GM19351 (cell line): ENCODE measurements at regions not wholly inside any gene's neighbourhood (a gene's known extent, or its start where the extent isn't known, plus 50 kb on each side); places are given as distances from the start of the nearest gene placed in this dataset.
A peak's percentile ranks its signal among the peaks of the same experiment; 100 is the strongest.

Experiments used
- ATAC-seq: cut with Tn5 transposase; IDR thresholded peaks from one replicate; pipeline ENCODE4 v1.9.1; 2021; ENCODE audit warnings: mild to moderate bottlenecking, moderate library complexity; ENCODE audit not compliant: unreplicated experiment

- no peak for ATAC-seq
Observed at GRCh38 chr9:89655990-89656657, 51.3 kb downstream of the GADD45G start.

GRCh38 chr9:89657295-89657694 lies 52.5 kb downstream of the GADD45G start:
- ATAC-seq, result no peak

- peak; percentile 98 for ATAC-seq
Observed at GRCh38 chr9:89657765-89658164, 53.0 kb downstream of the GADD45G start.

- no peak for ATAC-seq
Observed at GRCh38 chr9:89658401-89658800, 53.6 kb downstream of the GADD45G start.

- ATAC-seq, result no peak
Observed at GRCh38 chr9:89658931-89659330, 54.1 kb downstream of the GADD45G start.

GRCh38 chr9:89659473-89659872 lies 54.7 kb downstream of the GADD45G start:
- ATAC-seq, result no peak

- ATAC-seq, result no peak
Observed at GRCh38 chr9:89659891-89660685, 55.3 kb downstream of the GADD45G start.

- ATAC-seq, result no peak
Observed at GRCh38 chr9:89661391-89661949, 56.7 kb downstream of the GADD45G start.

- no peak for ATAC-seq
Observed at GRCh38 chr9:89661956-89662717, 57.3 kb downstream of the GADD45G start.

- ATAC-seq, result no peak
Observed at GRCh38 chr9:89662718-89663613, 58.2 kb downstream of the GADD45G start.

GRCh38 chr9:89663614-89663970 lies 58.8 kb downstream of the GADD45G start:
- ATAC-seq, result no peak

GRCh38 chr9:89664010-89664409 lies 59.2 kb downstream of the GADD45G start:
- ATAC-seq, result no peak

GRCh38 chr9:89664896-89665329 lies 60.1 kb downstream of the GADD45G start:
- no peak for ATAC-seq

GRCh38 chr9:89666364-89666763 lies 61.6 kb downstream of the GADD45G start:
- ATAC-seq, result no peak

- no peak for ATAC-seq
Observed at GRCh38 chr9:89666950-89667349, 62.1 kb downstream of the GADD45G start.

GRCh38 chr9:89667726-89668125 lies 62.9 kb downstream of the GADD45G start:
- no peak for ATAC-seq

GRCh38 chr9:89668216-89668865 lies 63.5 kb downstream of the GADD45G start:
- no peak for ATAC-seq

GRCh38 chr9:89668866-89669246 lies 64.0 kb downstream of the GADD45G start:
- no peak for ATAC-seq

GRCh38 chr9:89669361-89669842 lies 64.6 kb downstream of the GADD45G start:
- ATAC-seq, result no peak

- ATAC-seq, result no peak
Observed at GRCh38 chr9:89670114-89670513, 65.3 kb downstream of the GADD45G start.
